HG03039 (cell line): ENCODE measurements at regions not wholly inside any gene's neighbourhood (a gene's known extent, or its start where the extent isn't known, plus 50 kb on each side); places are given as distances from the start of the nearest gene placed in this dataset.

Experiments used
- ATAC-seq: cut with Tn5 transposase; IDR thresholded peaks from one replicate; pipeline ENCODE4 v1.9.1; 2021; ENCODE audit warnings: mild to moderate bottlenecking, moderate library complexity; ENCODE audit not compliant: unreplicated experiment

- ATAC-seq: no peak
Observed at GRCh38 chr2:104664672-104665071, 189.2 kb upstream of the POU3F3 start.

- ATAC-seq: no peak
Observed at GRCh38 chr2:104668631-104669030, 185.3 kb upstream of the POU3F3 start.

GRCh38 chr2:104673225-104673624 is 180.7 kb upstream of the POU3F3 start:
- ATAC-seq: no peak

GRCh38 chr2:104678181-104678580 is 175.7 kb upstream of the POU3F3 start:
- ATAC-seq: no peak

- ATAC-seq: no peak
Observed at GRCh38 chr2:104685591-104685990, 168.3 kb upstream of the POU3F3 start.

GRCh38 chr2:104687147-104687546 is 166.8 kb upstream of the POU3F3 start:
- no peak for ATAC-seq

GRCh38 chr2:104690255-104690984 is 163.5 kb upstream of the POU3F3 start:
- ATAC-seq: no peak

- no peak for ATAC-seq
Observed at GRCh38 chr2:104698276-104698675, 155.6 kb upstream of the POU3F3 start.

GRCh38 chr2:104701411-104701911 is 152.5 kb upstream of the POU3F3 start:
- ATAC-seq: no peak

- ATAC-seq: no peak
Observed at GRCh38 chr2:104702031-104702850, 151.7 kb upstream of the POU3F3 start.

- no peak for ATAC-seq
Observed at GRCh38 chr2:104703669-104704068, 150.2 kb upstream of the POU3F3 start.

- no peak for ATAC-seq
Observed at GRCh38 chr2:104704496-104705245, 149.2 kb upstream of the POU3F3 start.

- ATAC-seq: no peak
Observed at GRCh38 chr2:104707056-104707455, 146.9 kb upstream of the POU3F3 start.

- ATAC-seq: no peak
Observed at GRCh38 chr2:104708967-104709366, 144.9 kb upstream of the POU3F3 start.

- no peak for ATAC-seq
Observed at GRCh38 chr2:104716061-104716460, 137.9 kb upstream of the POU3F3 start.

- peak; percentile 91 for ATAC-seq
Observed at GRCh38 chr2:104733226-104733943, 120.5 kb upstream of the POU3F3 start.

GRCh38 chr2:104734937-104735586 is 118.9 kb upstream of the POU3F3 start:
- ATAC-seq: no peak

GRCh38 chr2:104736026-104736425 is 117.9 kb upstream of the POU3F3 start:
- ATAC-seq: no peak

- no peak for ATAC-seq
Observed at GRCh38 chr2:104741860-104742259, 112.1 kb upstream of the POU3F3 start.

- ATAC-seq: no peak
Observed at GRCh38 chr2:104744537-104744936, 109.4 kb upstream of the POU3F3 start.
